HEK293 (cell line): ENCODE measurements at regions not wholly inside any gene's neighbourhood (a gene's known extent, or its start where the extent isn't known, plus 50 kb on each side); places are given as distances from the start of the nearest gene placed in this dataset.

ENCODE experiments used
- RBAK ChIP-seq: fragments of 450-650 bp; formaldehyde crosslinking; IDR thresholded peaks from 2 replicates; pipeline ENCODE4 v1.5.1; 2016; ENCODE audit warnings: missing biosample characterization, missing genetic modification characterization
- TCF7L2 ChIP-seq: IDR thresholded peaks from 2 replicates; pipeline ENCODE4 v1.6.1; 2011; ENCODE audit warnings: low read depth, mild to moderate bottlenecking, inconsistent platforms, low read length, moderate library complexity, borderline replicate concordance
- ZBTB20 ChIP-seq: fragments of 450-650 bp; formaldehyde crosslinking; IDR thresholded peaks from 2 replicates; pipeline ENCODE4 v1.5.1; 2016; ENCODE audit warnings: missing biosample characterization, missing genetic modification characterization
- ZFHX2 ChIP-seq: fragments of 450-650 bp; formaldehyde crosslinking; conservative IDR thresholded peaks from 2 replicates; pipeline ENCODE4 v1.5.1; 2016; ENCODE audit warnings: missing biosample characterization, missing genetic modification characterization
- ZNF184 ChIP-seq: fragments of 450-650 bp; IDR thresholded peaks from 2 replicates; pipeline ENCODE4 v1.5.1; 2018; ENCODE audit warnings: missing biosample characterization, mild to moderate bottlenecking, missing genetic modification characterization
- ZNF501 ChIP-seq: fragments of 450-650 bp; formaldehyde crosslinking; IDR thresholded peaks from 2 replicates; pipeline ENCODE4 v1.5.1; 2016; ENCODE audit warnings: missing biosample characterization, missing genetic modification characterization
- ZNF830 ChIP-seq: fragments of 450-650 bp; IDR thresholded peaks from 2 replicates; pipeline ENCODE4 v1.5.0; 2018; ENCODE audit warnings: missing biosample characterization, missing genetic modification characterization, low read depth, mild to moderate bottlenecking, moderate library complexity
- TF ChIP-seq, protein P1 (sequence below): fragments of 450-650 bp; formaldehyde crosslinking; IDR thresholded peaks from 2 replicates; pipeline ENCODE4 v1.5.1; 2016; ENCODE audit warnings: missing biosample characterization, missing genetic modification characterization
- TF ChIP-seq, protein P2 (sequence below): fragments of 450-650 bp; formaldehyde crosslinking; IDR thresholded peaks from 2 replicates; pipeline ENCODE4 v1.5.1; 2016; ENCODE audit warnings: missing biosample characterization, missing genetic modification characterization
- TF ChIP-seq, protein P3 (sequence below): IDR thresholded peaks from 2 replicates; pipeline ENCODE4 v1.6.1; 2011; ENCODE audit warnings: mild to moderate bottlenecking, low read depth, low read length, borderline replicate concordance

DNA sequence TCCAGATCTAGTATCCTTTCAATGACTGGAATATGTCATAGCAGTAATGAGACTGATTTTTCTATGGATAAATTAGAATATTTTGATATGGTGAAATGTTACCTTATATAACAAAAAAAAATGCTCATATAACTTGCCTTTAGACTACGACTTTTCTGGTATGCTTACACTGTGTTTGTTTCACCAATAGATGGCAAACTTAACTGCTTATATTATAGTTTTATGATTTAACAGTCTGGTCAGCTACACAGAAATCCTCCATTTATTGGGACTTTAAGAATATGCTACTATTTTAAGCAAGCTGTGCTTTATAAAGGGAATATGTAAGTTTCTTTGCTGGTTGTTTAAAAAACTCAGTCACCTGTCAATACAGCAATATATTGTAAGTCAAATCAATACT lies 205.6 kb downstream of the VGLL3 start:
- TF ChIP-seq ZBTB20 (no peak), ZFHX2 (tag by site-specific recombination) (no peak), ZNF830 (no peak), TCF7L2 (no peak), RBAK (no peak), ZNF501 (tag by site-specific recombination) (no peak), ZNF184 (no peak)
- TF ChIP-seq, protein P1, sequence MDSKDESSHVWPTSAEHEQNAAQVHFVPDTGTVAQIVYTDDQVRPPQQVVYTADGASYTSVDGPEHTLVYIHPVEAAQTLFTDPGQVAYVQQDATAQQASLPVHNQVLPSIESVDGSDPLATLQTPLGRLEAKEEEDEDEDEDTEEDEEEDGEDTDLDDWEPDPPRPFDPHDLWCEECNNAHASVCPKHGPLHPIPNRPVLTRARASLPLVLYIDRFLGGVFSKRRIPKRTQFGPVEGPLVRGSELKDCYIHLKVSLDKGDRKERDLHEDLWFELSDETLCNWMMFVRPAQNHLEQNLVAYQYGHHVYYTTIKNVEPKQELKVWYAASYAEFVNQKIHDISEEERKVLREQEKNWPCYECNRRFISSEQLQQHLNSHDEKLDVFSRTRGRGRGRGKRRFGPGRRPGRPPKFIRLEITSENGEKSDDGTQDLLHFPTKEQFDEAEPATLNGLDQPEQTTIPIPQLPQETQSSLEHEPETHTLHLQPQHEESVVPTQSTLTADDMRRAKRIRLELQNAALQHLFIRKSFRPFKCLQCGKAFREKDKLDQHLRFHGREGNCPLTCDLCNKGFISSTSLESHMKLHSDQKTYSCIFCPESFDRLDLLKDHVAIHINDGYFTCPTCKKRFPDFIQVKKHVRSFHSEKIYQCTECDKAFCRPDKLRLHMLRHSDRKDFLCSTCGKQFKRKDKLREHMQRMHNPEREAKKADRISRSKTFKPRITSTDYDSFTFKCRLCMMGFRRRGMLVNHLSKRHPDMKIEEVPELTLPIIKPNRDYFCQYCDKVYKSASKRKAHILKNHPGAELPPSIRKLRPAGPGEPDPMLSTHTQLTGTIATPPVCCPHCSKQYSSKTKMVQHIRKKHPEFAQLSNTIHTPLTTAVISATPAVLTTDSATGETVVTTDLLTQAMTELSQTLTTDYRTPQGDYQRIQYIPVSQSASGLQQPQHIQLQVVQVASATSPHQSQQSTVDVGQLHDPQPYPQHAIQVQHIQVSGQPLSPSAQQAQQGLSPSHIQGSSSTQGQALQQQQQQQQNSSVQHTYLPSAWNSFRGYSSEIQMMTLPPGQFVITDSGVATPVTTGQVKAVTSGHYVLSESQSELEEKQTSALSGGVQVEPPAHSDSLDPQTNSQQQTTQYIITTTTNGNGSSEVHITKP (tag by site-specific recombination): no peak
- TF ChIP-seq, protein P2, sequence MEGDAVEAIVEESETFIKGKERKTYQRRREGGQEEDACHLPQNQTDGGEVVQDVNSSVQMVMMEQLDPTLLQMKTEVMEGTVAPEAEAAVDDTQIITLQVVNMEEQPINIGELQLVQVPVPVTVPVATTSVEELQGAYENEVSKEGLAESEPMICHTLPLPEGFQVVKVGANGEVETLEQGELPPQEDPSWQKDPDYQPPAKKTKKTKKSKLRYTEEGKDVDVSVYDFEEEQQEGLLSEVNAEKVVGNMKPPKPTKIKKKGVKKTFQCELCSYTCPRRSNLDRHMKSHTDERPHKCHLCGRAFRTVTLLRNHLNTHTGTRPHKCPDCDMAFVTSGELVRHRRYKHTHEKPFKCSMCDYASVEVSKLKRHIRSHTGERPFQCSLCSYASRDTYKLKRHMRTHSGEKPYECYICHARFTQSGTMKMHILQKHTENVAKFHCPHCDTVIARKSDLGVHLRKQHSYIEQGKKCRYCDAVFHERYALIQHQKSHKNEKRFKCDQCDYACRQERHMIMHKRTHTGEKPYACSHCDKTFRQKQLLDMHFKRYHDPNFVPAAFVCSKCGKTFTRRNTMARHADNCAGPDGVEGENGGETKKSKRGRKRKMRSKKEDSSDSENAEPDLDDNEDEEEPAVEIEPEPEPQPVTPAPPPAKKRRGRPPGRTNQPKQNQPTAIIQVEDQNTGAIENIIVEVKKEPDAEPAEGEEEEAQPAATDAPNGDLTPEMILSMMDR (tag by site-specific recombination): no peak
- TF ChIP-seq, protein P3, sequence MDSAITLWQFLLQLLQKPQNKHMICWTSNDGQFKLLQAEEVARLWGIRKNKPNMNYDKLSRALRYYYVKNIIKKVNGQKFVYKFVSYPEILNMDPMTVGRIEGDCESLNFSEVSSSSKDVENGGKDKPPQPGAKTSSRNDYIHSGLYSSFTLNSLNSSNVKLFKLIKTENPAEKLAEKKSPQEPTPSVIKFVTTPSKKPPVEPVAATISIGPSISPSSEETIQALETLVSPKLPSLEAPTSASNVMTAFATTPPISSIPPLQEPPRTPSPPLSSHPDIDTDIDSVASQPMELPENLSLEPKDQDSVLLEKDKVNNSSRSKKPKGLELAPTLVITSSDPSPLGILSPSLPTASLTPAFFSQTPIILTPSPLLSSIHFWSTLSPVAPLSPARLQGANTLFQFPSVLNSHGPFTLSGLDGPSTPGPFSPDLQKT: no peak
